GM10248 (cell line): ENCODE measurements at regions not wholly inside any gene's neighbourhood (a gene's known extent, or its start where the extent isn't known, plus 50 kb on each side); places are given as distances from the start of the nearest gene placed in this dataset.

ENCODE experiments used
- CTCF ChIA-PET: fragments of 300-600 bp; sonication (Branson Sonifier 250); formaldehyde crosslinking; extraction: SDS; loops from one replicate; lab custom pipeline; 2021; ENCODE audit warnings: antibody characterized with exemption; lab: Yijun Ruan, JAX
- POLR2A ChIA-PET: fragments of 350-650 bp; sonication (Branson Sonifier 250); formaldehyde crosslinking; extraction: SDS; loops from one replicate; lab custom pipeline; 2020; ENCODE audit warnings: antibody characterized with exemption; lab: Yijun Ruan, JAX
- DNase-seq: peaks from one replicate; pipeline ENCODE4 v3.0.0; 2012; ENCODE audit errors: extremely low spot score
- CTCF ChIP-seq: IDR thresholded peaks from 2 replicates; pipeline ENCODE4 v1.5.1; 2012; ENCODE audit warnings: mild to moderate bottlenecking, low read depth; ENCODE audit errors: extremely low read depth, missing control alignments, control extremely low read depth

GRCh38 chr6:66814156-66814555 is 1107.1 kb upstream of the EYS start:
- CTCF ChIA-PET = no interaction called here
- DNase-seq = no peak
- no peak for TF ChIP-seq CTCF
- POLR2A ChIA-PET = no interaction called here

- TF ChIP-seq CTCF = no peak
- ChIA-PET POLR2A (no interaction called here), CTCF (no interaction called here)
- no peak for DNase-seq
These were observed 1101.7 kb upstream of the EYS start for GRCh38 chr6:66808771-66809170.

GRCh38 chr6:66796987-66797386 is 1090.0 kb upstream of the EYS start:
- DNase-seq = no peak
- CTCF ChIA-PET = interaction anchor here (1.2 to 2.1 kb wide), 2 partner anchors 21 to 23 kb away, joined by 3 to 8 read pairs; no protein-coding TSS in a partner anchor

GRCh38 chr6:66788579-66788978 is 1081.6 kb upstream of the EYS start:
- CTCF ChIA-PET = no interaction called here
- DNase-seq = no peak
- POLR2A ChIA-PET = no interaction called here
- TF ChIP-seq CTCF = no peak

More at GRCh38 chr6:66796987-66797386, 1090.0 kb upstream of the EYS start:
- POLR2A ChIA-PET = no interaction called here
- TF ChIP-seq CTCF = no peak

GRCh38 chr6:66772800-66773199 is 1065.8 kb upstream of the EYS start:
- ChIA-PET CTCF (no interaction called here), POLR2A (no interaction called here)
- no peak for DNase-seq
- no peak for TF ChIP-seq CTCF

GRCh38 chr6:66771626-66772025 is 1064.6 kb upstream of the EYS start:
- ChIA-PET CTCF (no interaction called here), POLR2A (no interaction called here)
- DNase-seq = no peak
- TF ChIP-seq CTCF = no peak

- POLR2A ChIA-PET = no interaction called here
These were observed 1044.6 kb upstream of the EYS start for GRCh38 chr6:66751630-66752029.

More at GRCh38 chr6:66751630-66752029, 1044.6 kb upstream of the EYS start:
- TF ChIP-seq CTCF = no peak
- DNase-seq = no peak
- CTCF ChIA-PET = no interaction called here
